Loucy (cell line): ENCODE measurements at regions not wholly inside any gene's neighbourhood (a gene's known extent, or its start where the extent isn't known, plus 50 kb on each side); places are given as distances from the start of the nearest gene placed in this dataset.

Experiments used
- H2AFZ ChIP-seq: fragments of 200-600 bp; sonication (generic); 2 replicates; pipeline ENCODE4 v1.6.0; 2016; ENCODE audit warnings: antibody characterized with exemption, mild to moderate bottlenecking, low read length, moderate library complexity
- H3F3A ChIP-seq: fragments of 200-600 bp; 2 replicates; pipeline ENCODE4 v1.6.0; 2016; ENCODE audit warnings: antibody characterized with exemption, low read depth, mild to moderate bottlenecking
- H3K27me3 ChIP-seq: fragments of 200-600 bp; sonication (generic); 2 replicates; pipeline ENCODE4 v1.6.1; 2014; ENCODE audit warnings: low read length, mild to moderate bottlenecking; ENCODE audit not compliant: insufficient read depth, poor library complexity, severe bottlenecking
- H3K36me3 ChIP-seq: fragments of 200-600 bp; sonication (generic); 2 replicates; pipeline ENCODE4 v1.6.1; 2016; ENCODE audit warnings: low read length; ENCODE audit not compliant: insufficient read depth
- H3K4me1 ChIP-seq: fragments of 200-600 bp; sonication (generic); 2 replicates; pipeline ENCODE4 v1.5.1; 2014; ENCODE audit warnings: low read length, mild to moderate bottlenecking; ENCODE audit not compliant: insufficient read depth, poor library complexity, severe bottlenecking
- H3K4me2 ChIP-seq: fragments of 200-600 bp; sonication (generic); 2 replicates; pipeline ENCODE4 v1.6.0; 2014; ENCODE audit warnings: antibody characterized with exemption, low read length, low read depth, mild to moderate bottlenecking; ENCODE audit not compliant: poor library complexity, severe bottlenecking
- H3K4me3 ChIP-seq: fragments of 200-600 bp; sonication (generic); 2 replicates; pipeline ENCODE4 v1.5.1; 2014; ENCODE audit warnings: low read length, mild to moderate bottlenecking, mixed read lengths; ENCODE audit not compliant: poor library complexity, severe bottlenecking
- H3K79me2 ChIP-seq: fragments of 200-600 bp; sonication (generic); 2 replicates; pipeline ENCODE4 v1.6.1; 2014; ENCODE audit warnings: low read length; ENCODE audit not compliant: insufficient read depth
- H3K9ac ChIP-seq: fragments of 200-600 bp; sonication (generic); 2 replicates; pipeline ENCODE4 v1.6.0; 2014; ENCODE audit warnings: mild to moderate bottlenecking, low read depth, low read length, moderate library complexity; ENCODE audit not compliant: poor library complexity, severe bottlenecking
- H3K9me2 ChIP-seq: fragments of 200-600 bp; sonication (generic); replicated peaks from 2 replicates; pipeline ENCODE4 v1.6.1; 2016; ENCODE audit warnings: low read depth, low read length, mixed read lengths
- H3K9me3 ChIP-seq: fragments of 200-600 bp; sonication (generic); 2 replicates; pipeline ENCODE4 v1.6.1; 2014; ENCODE audit warnings: mild to moderate bottlenecking, antibody characterized with exemption, low read length, low read depth; ENCODE audit not compliant: insufficient read depth
- H4K20me1 ChIP-seq: fragments of 200-600 bp; sonication (generic); 2 replicates; pipeline ENCODE4 v1.6.0; 2014; ENCODE audit warnings: antibody characterized with exemption, low read length, mild to moderate bottlenecking; ENCODE audit not compliant: insufficient read depth, poor library complexity, severe bottlenecking
- EZH2phosphoT487 ChIP-seq: fragments of 200-600 bp; IDR thresholded peaks from 2 replicates; pipeline ENCODE4 v1.6.1; 2018; ENCODE audit warnings: antibody characterized with exemption, mild to moderate bottlenecking, moderate library complexity, borderline replicate concordance
- TF ChIP-seq, protein P1 (sequence below): fragments of 200-600 bp; sonication (generic); conservative IDR thresholded peaks from 2 replicates; pipeline ENCODE4 v1.5.1; 2014; ENCODE audit warnings: mild to moderate bottlenecking, antibody characterized with exemption, low read length

DNA sequence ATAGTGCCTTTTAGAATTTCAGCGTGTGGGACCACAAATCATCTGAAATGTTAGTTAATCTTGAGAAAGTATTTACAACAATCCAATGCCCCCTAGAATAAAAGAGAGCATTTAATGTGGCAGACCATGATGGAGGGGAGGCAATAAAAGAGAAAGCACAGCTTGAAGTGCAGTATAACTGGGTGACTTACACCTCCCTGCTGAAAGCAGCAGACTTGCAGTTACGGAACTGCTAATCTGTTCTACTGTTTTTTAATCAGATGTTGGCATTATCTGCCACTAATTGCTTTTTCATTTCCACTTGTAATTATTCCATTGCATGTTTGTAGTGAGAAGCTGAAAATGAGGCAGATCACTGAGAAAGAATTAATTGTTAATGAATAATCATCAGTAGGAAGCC, 130.5 kb upstream of the ITGA4 start:
- no peaks in the 10 kb centered on the region for H3F3A ChIP-seq
- peaks cover 5% of the 10 kb centered on the region; the same call in 1 of the 2 replicates for H3K9me3 ChIP-seq
- H3K4me1 ChIP-seq, result peaks cover 14% of the 10 kb centered on the region
- H3K4me2 ChIP-seq, result no peak overlapping the region
- H3K27me3 ChIP-seq, result no peaks in the 10 kb centered on the region
- H3K9ac ChIP-seq, result no peak overlapping the region
- no peaks in the 10 kb centered on the region for H4K20me1 ChIP-seq
- no peaks in the 10 kb centered on the region for H3K9me2 ChIP-seq
- H3K79me2 ChIP-seq, result no peaks in the 10 kb centered on the region
- H3K36me3 ChIP-seq, result no peaks in the 10 kb centered on the region
- no peak overlapping the region for H2AFZ ChIP-seq
- no peak for TF ChIP-seq EZH2phosphoT487
- TF ChIP-seq, protein P1, sequence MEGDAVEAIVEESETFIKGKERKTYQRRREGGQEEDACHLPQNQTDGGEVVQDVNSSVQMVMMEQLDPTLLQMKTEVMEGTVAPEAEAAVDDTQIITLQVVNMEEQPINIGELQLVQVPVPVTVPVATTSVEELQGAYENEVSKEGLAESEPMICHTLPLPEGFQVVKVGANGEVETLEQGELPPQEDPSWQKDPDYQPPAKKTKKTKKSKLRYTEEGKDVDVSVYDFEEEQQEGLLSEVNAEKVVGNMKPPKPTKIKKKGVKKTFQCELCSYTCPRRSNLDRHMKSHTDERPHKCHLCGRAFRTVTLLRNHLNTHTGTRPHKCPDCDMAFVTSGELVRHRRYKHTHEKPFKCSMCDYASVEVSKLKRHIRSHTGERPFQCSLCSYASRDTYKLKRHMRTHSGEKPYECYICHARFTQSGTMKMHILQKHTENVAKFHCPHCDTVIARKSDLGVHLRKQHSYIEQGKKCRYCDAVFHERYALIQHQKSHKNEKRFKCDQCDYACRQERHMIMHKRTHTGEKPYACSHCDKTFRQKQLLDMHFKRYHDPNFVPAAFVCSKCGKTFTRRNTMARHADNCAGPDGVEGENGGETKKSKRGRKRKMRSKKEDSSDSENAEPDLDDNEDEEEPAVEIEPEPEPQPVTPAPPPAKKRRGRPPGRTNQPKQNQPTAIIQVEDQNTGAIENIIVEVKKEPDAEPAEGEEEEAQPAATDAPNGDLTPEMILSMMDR, result no peak
- H3K4me3 ChIP-seq, result no peak overlapping the region

DNA sequence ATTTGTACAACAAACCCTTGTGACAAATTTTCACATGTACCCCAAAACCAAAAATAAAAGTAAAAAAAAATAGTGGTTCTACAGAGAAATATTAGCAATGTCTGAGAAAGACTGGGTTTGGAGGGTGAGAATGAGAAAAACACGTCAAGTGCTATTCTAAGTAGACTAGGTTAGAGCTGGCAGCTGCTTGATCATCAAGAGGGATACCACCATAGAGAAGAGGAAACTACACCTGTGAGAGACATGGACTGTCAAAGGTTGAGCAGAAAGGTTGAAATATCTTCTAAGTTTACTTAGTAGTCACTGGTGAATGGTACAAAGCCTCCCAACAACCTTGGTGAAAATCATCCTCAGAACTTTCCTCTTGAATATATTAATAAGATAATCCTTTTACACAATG, 126.9 kb upstream of the ITGA4 start:
- H4K20me1 ChIP-seq, result no peaks in the 10 kb centered on the region
- TF ChIP-seq, protein P1, result no peak
- no peak for TF ChIP-seq EZH2phosphoT487
- H3K9me2 ChIP-seq, result no peaks in the 10 kb centered on the region
- peaks cover 5% of the 10 kb centered on the region; the same call in 1 of the 2 replicates for H3K9me3 ChIP-seq
- no peaks in the 10 kb centered on the region for H3K27me3 ChIP-seq
- H3K4me1 ChIP-seq, result peaks cover 16% of the 10 kb centered on the region
- no peaks in the 10 kb centered on the region for H3K36me3 ChIP-seq
- H3F3A ChIP-seq, result no peaks in the 10 kb centered on the region; the same call in 1 of the 2 replicates
- H3K9ac ChIP-seq, result no peak overlapping the region
- H3K4me2 ChIP-seq, result no peak overlapping the region
- H3K79me2 ChIP-seq, result no peaks in the 10 kb centered on the region
- H2AFZ ChIP-seq, result no peak overlapping the region
- H3K4me3 ChIP-seq, result no peak overlapping the region

DNA sequence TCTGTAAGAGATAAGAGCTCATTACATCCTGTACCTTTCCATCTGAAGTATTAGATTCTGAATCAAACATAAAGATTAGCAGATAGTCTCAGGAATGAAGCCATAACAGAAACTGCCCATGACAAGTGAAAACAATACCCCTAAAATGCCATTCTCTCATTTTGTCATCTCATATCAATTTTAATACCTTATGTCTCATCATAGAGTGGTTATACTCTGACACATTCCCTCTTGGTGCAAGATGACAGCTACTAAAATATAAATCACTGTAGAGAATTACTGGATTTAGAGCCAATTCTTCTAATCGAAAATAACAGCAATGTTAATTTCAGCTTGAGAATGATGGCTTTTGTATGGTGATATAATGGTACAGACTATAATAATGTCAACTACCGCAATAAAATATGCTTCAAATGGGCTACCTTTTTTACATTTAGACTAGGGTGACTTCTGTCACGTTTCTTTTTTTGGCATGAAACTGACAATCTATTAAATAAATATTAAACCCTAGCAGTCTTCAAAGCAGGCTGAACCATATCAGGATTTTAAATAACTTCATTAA, 125.1 kb upstream of the ITGA4 start:
- H4K20me1 ChIP-seq, result no peaks in the 10 kb centered on the region
- peaks cover 5% of the 10 kb centered on the region for H3K4me1 ChIP-seq
- no peak overlapping the region for H3K9ac ChIP-seq
- H2AFZ ChIP-seq, result no peak overlapping the region
- H3K4me3 ChIP-seq, result no peak overlapping the region
- H3K4me2 ChIP-seq, result no peak overlapping the region
- H3F3A ChIP-seq, result no peaks in the 10 kb centered on the region; the same call in 1 of the 2 replicates
- no peak for TF ChIP-seq EZH2phosphoT487
- TF ChIP-seq, protein P1, result no peak
- peaks cover 5% of the 10 kb centered on the region; the same call in 1 of the 2 replicates for H3K9me3 ChIP-seq
- H3K79me2 ChIP-seq, result no peaks in the 10 kb centered on the region
- H3K9me2 ChIP-seq, result no peaks in the 10 kb centered on the region
- H3K27me3 ChIP-seq, result no peaks in the 10 kb centered on the region
- H3K36me3 ChIP-seq, result no peaks in the 10 kb centered on the region
